Activated CD4-positive, alpha-beta memory T cell treated with anti-CD3 and anti-CD28 coated beads for 36 hours (primary cell): ENCODE measurements at regions not wholly inside any gene's neighbourhood (a gene's known extent, or its start where the extent isn't known, plus 50 kb on each side); places are given as distances from the start of the nearest gene placed in this dataset.

Experiments
- CTCF ChIA-PET: fragments of 350-600 bp; sonication (Branson Sonifier 250); formaldehyde crosslinking; loops from one replicate; lab custom pipeline; 2021; ENCODE audit warnings: antibody characterized with exemption, inconsistent platforms; lab: Charles Lee
- POLR2A ChIA-PET: fragments of 350-600 bp; sonication (Branson Sonifier 250); formaldehyde crosslinking; loops from one replicate; lab custom pipeline; 2021; ENCODE audit warnings: antibody characterized with exemption; lab: Charles Lee
- DNase-seq: peaks from one replicate; pipeline ENCODE4 v3.0.0-alpha.2; 2020
- H3K27ac Mint-ChIP-seq: one replicate; pipeline ENCODE4 v1.8.0; 2021; ENCODE audit warnings: mixed read lengths
- H3K27me3 Mint-ChIP-seq: one replicate; pipeline ENCODE4 v1.8.0; 2021; ENCODE audit warnings: mixed read lengths
- H3K36me3 Mint-ChIP-seq: one replicate; pipeline ENCODE4 v1.8.0; 2021; ENCODE audit warnings: mixed read lengths
- H3K4me1 Mint-ChIP-seq: one replicate; pipeline ENCODE4 v1.8.0; 2021; ENCODE audit warnings: low read depth, mixed read lengths
- H3K4me3 Mint-ChIP-seq: one replicate; pipeline ENCODE4 v1.8.0; 2021; ENCODE audit warnings: mild to moderate bottlenecking, mixed read lengths
- H3K9me3 Mint-ChIP-seq: one replicate; pipeline ENCODE4 v1.8.0; 2021; ENCODE audit warnings: mixed read lengths
- intact Hi-C: fragments of 100-400 bp; cut with micrococcal nuclease; formaldehyde crosslinking; loops from one replicate; pipeline ENCODE4 v1.15.1; 2023

- CTCF ChIA-PET = no interaction called here
- H3K4me1 Mint-ChIP-seq = no peaks in the 10 kb centered on the region
- POLR2A ChIA-PET = no interaction called here
Observed at GRCh38 chr4:136829280-136829679, 703.0 kb downstream of the PCDH18 start.

GRCh38 chr4:136823020-136823419 lies 709.3 kb downstream of the PCDH18 start:
- H3K27ac Mint-ChIP-seq = no peak overlapping the region
- no peaks in the 10 kb centered on the region for H3K27me3 Mint-ChIP-seq
- CTCF ChIA-PET = no interaction called here
- H3K9me3 Mint-ChIP-seq = no peaks in the 10 kb centered on the region
- DNase-seq = no peak
- H3K4me3 Mint-ChIP-seq = no peak overlapping the region
- POLR2A ChIA-PET = no interaction called here
- intact Hi-C loops = no loop called here
- H3K36me3 Mint-ChIP-seq = no peaks in the 10 kb centered on the region
- H3K4me1 Mint-ChIP-seq = no peaks in the 10 kb centered on the region

More at GRCh38 chr4:136829280-136829679, 703.0 kb downstream of the PCDH18 start:
- intact Hi-C loops = no loop called here
- Mint-ChIP-seq H3K9me3 (peaks cover 3% of the 10 kb centered on the region), H3K36me3 (no peaks in the 10 kb centered on the region), H3K27ac (no peak overlapping the region), H3K27me3 (no peaks in the 10 kb centered on the region), H3K4me3 (no peak overlapping the region)
- DNase-seq = no peak

GRCh38 chr4:136818811-136819330 lies 713.4 kb downstream of the PCDH18 start:
- Mint-ChIP-seq H3K4me1 (no peaks in the 10 kb centered on the region), H3K9me3 (no peaks in the 10 kb centered on the region), H3K27me3 (no peaks in the 10 kb centered on the region), H3K36me3 (no peaks in the 10 kb centered on the region), H3K27ac (no peak overlapping the region), H3K4me3 (no peak overlapping the region)
- intact Hi-C loops = no loop called here
- CTCF ChIA-PET = no interaction called here
- no peak for DNase-seq
- POLR2A ChIA-PET = no interaction called here

GRCh38 chr4:136812100-136812880 lies 720.0 kb downstream of the PCDH18 start:
- DNase-seq = no peak
- Mint-ChIP-seq H3K27me3 (no peaks in the 10 kb centered on the region), H3K36me3 (no peaks in the 10 kb centered on the region), H3K4me1 (no peaks in the 10 kb centered on the region), H3K9me3 (no peaks in the 10 kb centered on the region), H3K4me3 (no peak overlapping the region), H3K27ac (no peak overlapping the region)
- intact Hi-C loops = no loop called here
- CTCF ChIA-PET = no interaction called here
- POLR2A ChIA-PET = no interaction called here

- DNase-seq = no peak
- ChIA-PET CTCF (no interaction called here), POLR2A (no interaction called here)
- H3K4me3 Mint-ChIP-seq = no peak overlapping the region
- H3K4me1 Mint-ChIP-seq = no peaks in the 10 kb centered on the region
- no peaks in the 10 kb centered on the region for H3K9me3 Mint-ChIP-seq
- intact Hi-C loops = no loop called here
- no peak overlapping the region for H3K27ac Mint-ChIP-seq
- no peaks in the 10 kb centered on the region for H3K36me3 Mint-ChIP-seq
- no peaks in the 10 kb centered on the region for H3K27me3 Mint-ChIP-seq
Observed at GRCh38 chr4:136811496-136812077, 720.7 kb downstream of the PCDH18 start.

GRCh38 chr4:136810626-136811025 lies 721.7 kb downstream of the PCDH18 start:
- H3K4me3 Mint-ChIP-seq = no peak overlapping the region
- H3K9me3 Mint-ChIP-seq = no peaks in the 10 kb centered on the region
- ChIA-PET POLR2A (no interaction called here), CTCF (no interaction called here)
- intact Hi-C loops = no loop called here
- no peaks in the 10 kb centered on the region for H3K36me3 Mint-ChIP-seq
- DNase-seq = no peak
- no peaks in the 10 kb centered on the region for H3K27me3 Mint-ChIP-seq
- no peak overlapping the region for H3K27ac Mint-ChIP-seq
- no peaks in the 10 kb centered on the region for H3K4me1 Mint-ChIP-seq

- ChIA-PET CTCF (no interaction called here), POLR2A (no interaction called here)
- no peaks in the 10 kb centered on the region for H3K36me3 Mint-ChIP-seq
- H3K4me3 Mint-ChIP-seq = no peak overlapping the region
- no peaks in the 10 kb centered on the region for H3K27me3 Mint-ChIP-seq
- intact Hi-C loops = no loop called here
- no peak for DNase-seq
- H3K4me1 Mint-ChIP-seq = no peaks in the 10 kb centered on the region
- H3K27ac Mint-ChIP-seq = no peak overlapping the region
- H3K9me3 Mint-ChIP-seq = peaks cover 2% of the 10 kb centered on the region
Observed at GRCh38 chr4:136806844-136807243, 725.5 kb downstream of the PCDH18 start.

GRCh38 chr4:136805617-136806016 lies 726.7 kb downstream of the PCDH18 start:
- POLR2A ChIA-PET = no interaction called here
- H3K36me3 Mint-ChIP-seq = no peaks in the 10 kb centered on the region
- H3K4me3 Mint-ChIP-seq = no peak overlapping the region
- no peaks in the 10 kb centered on the region for H3K27me3 Mint-ChIP-seq
- CTCF ChIA-PET = no interaction called here
- no peak overlapping the region for H3K27ac Mint-ChIP-seq
- DNase-seq = no peak
- H3K9me3 Mint-ChIP-seq = peaks cover 2% of the 10 kb centered on the region
- intact Hi-C loops = no loop called here
- H3K4me1 Mint-ChIP-seq = no peaks in the 10 kb centered on the region

GRCh38 chr4:136803433-136803832 lies 728.9 kb downstream of the PCDH18 start:
- Mint-ChIP-seq H3K4me1 (no peaks in the 10 kb centered on the region), H3K27ac (no peak overlapping the region), H3K4me3 (no peak overlapping the region), H3K36me3 (no peaks in the 10 kb centered on the region), H3K27me3 (no peaks in the 10 kb centered on the region), H3K9me3 (peaks cover 2% of the 10 kb centered on the region)
- DNase-seq = no peak
- CTCF ChIA-PET = no interaction called here
- intact Hi-C loops = no loop called here
- POLR2A ChIA-PET = no interaction called here

- no peaks in the 10 kb centered on the region for H3K36me3 Mint-ChIP-seq
- H3K4me1 Mint-ChIP-seq = no peaks in the 10 kb centered on the region
- DNase-seq = no peak
- ChIA-PET CTCF (no interaction called here), POLR2A (no interaction called here)
- no peak overlapping the region for H3K4me3 Mint-ChIP-seq
- H3K27me3 Mint-ChIP-seq = no peaks in the 10 kb centered on the region
- H3K9me3 Mint-ChIP-seq = peaks cover 2% of the 10 kb centered on the region
- intact Hi-C loops = no loop called here
- no peak overlapping the region for H3K27ac Mint-ChIP-seq
Observed at GRCh38 chr4:136800248-136800647, 732.0 kb downstream of the PCDH18 start.

GRCh38 chr4:136796953-136797352 lies 735.3 kb downstream of the PCDH18 start:
- no peaks in the 10 kb centered on the region for H3K27me3 Mint-ChIP-seq
- no peaks in the 10 kb centered on the region for H3K4me1 Mint-ChIP-seq
- no peak for DNase-seq
- intact Hi-C loops = no loop called here
- H3K36me3 Mint-ChIP-seq = no peaks in the 10 kb centered on the region
- H3K4me3 Mint-ChIP-seq = no peak overlapping the region
- POLR2A ChIA-PET = no interaction called here
- H3K27ac Mint-ChIP-seq = no peak overlapping the region
- CTCF ChIA-PET = no interaction called here
- H3K9me3 Mint-ChIP-seq = no peaks in the 10 kb centered on the region

GRCh38 chr4:136793848-136794247 lies 738.4 kb downstream of the PCDH18 start:
- no peaks in the 10 kb centered on the region for H3K4me1 Mint-ChIP-seq
- no peak overlapping the region for H3K4me3 Mint-ChIP-seq
- H3K27ac Mint-ChIP-seq = no peak overlapping the region
- CTCF ChIA-PET = no interaction called here
- H3K27me3 Mint-ChIP-seq = no peaks in the 10 kb centered on the region
- no peaks in the 10 kb centered on the region for H3K36me3 Mint-ChIP-seq
- intact Hi-C loops = no loop called here
- H3K9me3 Mint-ChIP-seq = no peaks in the 10 kb centered on the region
- POLR2A ChIA-PET = no interaction called here
- DNase-seq = no peak

GRCh38 chr4:136784326-136784725 lies 748.0 kb downstream of the PCDH18 start:
- peaks cover 5% of the 10 kb centered on the region for H3K9me3 Mint-ChIP-seq
- H3K36me3 Mint-ChIP-seq = no peaks in the 10 kb centered on the region
- ChIA-PET CTCF (no interaction called here), POLR2A (no interaction called here)
- H3K4me1 Mint-ChIP-seq = no peaks in the 10 kb centered on the region
- H3K27me3 Mint-ChIP-seq = no peaks in the 10 kb centered on the region
- DNase-seq = no peak
- intact Hi-C loops = no loop called here
- H3K4me3 Mint-ChIP-seq = no peak overlapping the region
- no peak overlapping the region for H3K27ac Mint-ChIP-seq
